HG02642 (cell line): ENCODE measurements at regions not wholly inside any gene's neighbourhood (a gene's known extent, or its start where the extent isn't known, plus 50 kb on each side); places are given as distances from the start of the nearest gene placed in this dataset.
"Not testable (repeated sequence)": the region's sequence is repeated elsewhere in the genome, so short reads cannot be mapped to it uniquely, and the experiment has no call there.

Experiments used
- ATAC-seq: cut with Tn5 transposase; IDR thresholded peaks from one replicate; pipeline ENCODE4 v1.9.1; 2021; ENCODE audit warnings: mild to moderate bottlenecking; ENCODE audit not compliant: unreplicated experiment, poor library complexity

DNA sequence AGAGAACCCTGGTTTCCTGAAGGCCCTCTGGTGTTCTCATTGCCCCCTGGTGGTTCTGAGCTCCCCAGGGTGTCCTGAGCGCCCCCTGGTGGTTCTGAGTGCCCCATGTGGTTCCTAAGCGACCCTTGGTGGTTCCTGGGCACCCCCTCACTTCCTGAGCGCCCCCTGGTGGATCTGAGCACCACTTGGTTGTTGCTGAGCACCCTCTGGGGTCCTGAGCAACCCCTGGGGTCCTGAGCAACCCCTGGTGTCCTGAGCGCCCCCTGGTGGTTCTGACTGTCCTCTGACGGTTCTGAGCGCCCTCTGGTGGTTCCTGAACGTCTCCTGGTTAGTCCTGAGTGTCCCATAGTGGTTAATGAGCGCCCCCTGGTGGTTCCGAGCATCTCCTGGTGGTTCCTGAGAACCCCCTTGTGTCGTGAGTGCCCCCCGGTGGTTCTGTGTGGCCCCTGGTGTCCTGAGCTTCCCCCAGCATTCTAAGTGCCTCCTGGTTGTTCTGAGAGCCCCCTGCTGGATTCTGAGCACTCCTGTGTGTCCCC lies 568.3 kb downstream of the TMEM121 start:
- no peak for ATAC-seq

DNA sequence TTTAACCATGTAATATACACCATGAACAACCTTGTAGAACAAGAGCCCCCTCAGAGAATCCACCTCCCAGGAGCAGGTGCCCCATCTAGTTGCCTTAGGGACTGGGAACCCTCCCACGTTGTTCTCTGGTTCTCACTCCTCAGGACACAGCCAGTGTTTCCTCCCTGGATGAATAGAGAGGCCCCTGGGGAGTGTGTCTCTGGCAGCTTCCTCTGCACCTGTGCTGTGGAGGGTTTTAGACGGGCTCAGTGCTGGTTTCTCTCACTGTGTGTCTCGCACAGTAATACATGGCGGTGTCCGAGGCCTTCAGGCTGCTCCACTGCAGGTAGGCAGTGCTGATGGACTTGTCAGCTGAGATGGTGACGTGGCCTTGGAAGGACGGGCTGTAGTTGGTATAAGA lies 581.3 kb downstream of the TMEM121 start:
- ATAC-seq = no peak

DNA sequence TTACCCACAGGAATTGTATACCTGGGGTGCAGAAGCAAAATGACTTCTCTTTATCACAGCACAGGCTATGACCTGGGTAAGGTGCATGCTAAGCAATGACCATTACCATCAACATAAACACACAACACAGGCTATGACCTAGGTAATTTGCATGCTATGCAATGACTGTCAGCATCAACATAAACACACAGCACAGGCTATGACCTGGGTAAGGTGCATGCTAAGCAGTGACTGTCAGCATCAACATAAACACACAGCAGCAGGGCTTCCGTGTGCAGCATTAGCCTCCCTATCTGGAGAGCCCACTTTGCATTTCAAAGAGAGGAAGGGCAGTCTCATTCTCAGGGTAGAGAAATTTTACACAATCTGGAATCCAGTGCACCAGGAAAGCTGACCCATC lies 583.0 kb downstream of the TMEM121 start:
- ATAC-seq = no peak

DNA sequence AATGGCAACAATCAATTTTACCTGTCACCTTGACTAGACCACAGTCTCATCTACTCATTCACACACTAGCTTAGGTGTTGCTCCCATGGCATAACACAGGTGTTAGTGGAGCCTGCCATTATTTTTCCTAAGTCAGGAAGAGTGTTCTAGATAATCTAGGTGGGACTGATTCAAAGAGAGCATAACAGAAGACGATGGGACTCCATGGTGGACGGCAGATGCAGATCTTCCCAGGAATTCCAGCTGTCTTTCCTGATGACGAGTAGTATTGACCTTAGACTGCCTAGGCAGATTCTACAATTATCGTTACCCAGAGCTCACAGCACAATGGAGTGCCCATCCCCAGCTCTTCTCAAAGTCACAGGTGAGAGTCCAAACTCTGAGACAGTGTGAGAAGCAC lies 589.0 kb downstream of the TMEM121 start:
- no peak for ATAC-seq

DNA sequence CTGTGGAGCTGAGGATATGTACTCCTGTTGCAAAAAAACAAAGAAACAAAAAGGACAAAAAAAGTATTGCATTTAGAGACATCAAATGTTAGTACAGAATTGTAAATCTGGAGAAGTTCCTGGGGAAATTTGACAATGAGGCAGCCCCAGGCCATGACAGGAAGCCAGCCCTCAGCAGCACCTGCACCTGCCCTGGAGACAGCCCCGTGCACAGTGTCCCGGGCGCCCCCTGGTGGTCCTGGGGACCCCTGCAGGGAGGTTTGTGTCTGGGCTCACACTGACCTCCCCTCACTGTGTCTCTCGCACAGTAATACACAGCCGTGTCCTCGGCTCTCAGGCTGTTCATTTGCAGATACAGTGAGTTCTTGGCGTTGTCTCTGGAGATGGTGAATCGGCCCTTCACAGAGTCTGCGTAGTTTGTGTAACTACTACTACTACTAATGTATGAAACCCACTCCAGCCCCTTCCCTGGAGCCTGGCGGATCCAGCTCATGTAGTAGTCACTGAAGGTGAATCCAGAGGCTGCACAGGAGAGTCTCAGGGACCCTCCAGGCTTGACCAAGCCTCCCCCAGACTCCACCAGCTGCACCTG lies 590.1 kb downstream of the TMEM121 start:
- not testable (repeated sequence) for ATAC-seq

DNA sequence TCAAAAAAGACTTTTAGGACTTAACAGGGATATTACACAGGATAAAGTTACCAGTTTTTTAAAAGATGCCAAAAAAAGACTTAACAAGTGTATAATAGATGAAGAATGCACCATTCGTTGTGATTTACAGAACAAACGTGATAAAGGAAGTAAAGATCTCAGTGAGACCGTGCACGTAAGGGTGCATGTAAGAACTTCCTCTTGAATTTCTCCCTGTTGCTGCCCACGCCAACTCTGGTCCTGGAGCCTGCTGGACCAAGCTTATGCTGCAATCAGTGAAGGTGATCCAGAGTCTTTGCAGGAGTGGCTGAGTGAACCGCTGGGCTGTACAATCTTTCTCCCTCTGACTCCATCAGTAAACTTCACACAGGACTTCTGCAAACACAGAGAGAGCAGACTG lies 593.7 kb downstream of the TMEM121 start:
- ATAC-seq = no peak

DNA sequence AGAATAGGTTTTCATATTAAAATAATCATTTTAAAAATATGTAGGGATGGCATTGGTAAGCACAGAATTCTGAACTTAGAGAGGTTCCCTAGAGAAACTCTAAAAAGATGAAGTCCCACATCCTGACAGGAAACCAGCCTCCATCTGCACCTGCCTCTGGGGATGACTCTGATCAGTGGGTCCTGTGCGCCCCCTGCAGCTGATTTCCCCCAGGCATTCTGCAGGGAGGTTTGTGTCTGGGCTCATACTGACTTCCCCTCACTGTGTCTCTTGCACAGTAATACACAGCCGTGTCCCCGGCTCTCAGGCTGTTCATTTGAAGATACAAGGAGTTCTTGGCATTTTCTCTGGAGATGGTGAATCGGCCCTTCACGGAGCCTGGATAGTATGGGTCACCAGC lies 602.9 kb downstream of the TMEM121 start:
- ATAC-seq = no peak

DNA sequence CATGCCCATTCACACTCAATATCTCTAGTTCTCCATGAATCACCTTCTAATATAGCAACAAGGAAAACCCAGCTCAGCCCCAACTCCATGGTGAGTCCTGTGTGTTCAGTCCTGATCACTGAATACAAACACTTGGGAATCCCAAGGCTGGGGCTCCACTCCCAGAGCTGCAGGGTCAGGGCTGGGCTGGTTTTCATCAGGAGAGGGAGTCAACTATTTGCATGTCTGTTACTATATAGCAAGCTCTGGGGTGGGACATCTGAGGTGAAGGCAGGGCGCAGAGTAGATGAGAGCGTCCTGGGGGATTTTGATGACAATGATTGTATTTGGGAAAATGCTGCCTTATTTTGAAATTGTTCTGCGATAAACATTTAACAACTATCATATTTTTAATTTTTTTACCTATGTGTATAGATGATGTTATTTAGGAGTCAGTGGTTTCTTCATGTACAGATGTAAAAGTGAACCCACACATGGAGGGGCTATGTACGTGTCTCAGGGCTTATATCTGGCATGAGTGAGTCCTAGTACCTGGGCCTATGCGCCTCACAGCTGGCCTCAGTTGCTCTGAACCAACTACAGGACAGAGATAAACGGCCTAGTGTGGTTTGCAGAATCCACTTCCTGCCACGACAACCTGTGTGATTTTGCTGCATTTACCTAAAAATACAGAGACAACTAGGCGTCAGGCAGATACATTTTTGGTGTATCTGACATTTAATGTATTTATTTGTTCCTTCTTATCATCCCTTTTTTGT lies 603.7 kb downstream of the TMEM121 start:
- not testable (repeated sequence) for ATAC-seq

DNA sequence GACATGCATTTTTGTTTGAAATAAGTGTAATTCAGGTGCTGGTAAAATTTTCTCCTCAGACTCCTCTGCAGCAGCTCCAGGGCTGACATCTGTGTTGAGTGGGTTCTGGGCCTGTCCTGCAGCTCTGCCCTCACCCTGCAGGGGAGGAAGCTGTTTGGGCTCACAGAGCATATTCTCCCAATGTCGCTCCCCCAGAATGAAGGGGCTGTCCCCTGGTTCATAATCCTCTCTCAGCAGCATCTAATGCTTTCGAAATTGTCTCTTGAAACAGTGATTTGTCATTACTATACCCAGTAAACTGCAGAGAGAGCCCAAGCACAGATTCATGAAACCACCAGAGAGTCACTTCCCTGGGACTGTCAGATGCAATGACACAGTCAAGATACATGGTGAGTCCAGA lies 606.7 kb downstream of the TMEM121 start:
- not testable (repeated sequence) for ATAC-seq

DNA sequence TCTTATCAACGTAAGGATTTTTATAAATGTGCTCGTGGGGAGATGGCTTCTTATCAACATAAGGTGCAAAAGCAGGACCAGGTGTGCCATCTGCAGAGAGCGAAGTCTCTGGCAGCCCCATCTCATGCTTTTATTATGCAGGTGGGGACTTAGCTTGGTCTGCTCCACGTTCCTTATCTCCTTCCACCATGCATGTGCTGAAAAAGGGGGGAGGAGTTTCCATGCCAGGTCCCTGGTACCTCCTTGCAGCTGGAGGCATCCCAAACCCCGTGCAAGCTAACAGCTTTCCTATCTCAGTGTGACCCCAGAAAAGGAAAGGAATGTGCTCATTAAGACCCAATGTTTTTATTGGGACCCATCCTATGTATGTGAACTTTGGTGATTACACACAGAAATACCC lies 608.5 kb downstream of the TMEM121 start:
- ATAC-seq = no peak

DNA sequence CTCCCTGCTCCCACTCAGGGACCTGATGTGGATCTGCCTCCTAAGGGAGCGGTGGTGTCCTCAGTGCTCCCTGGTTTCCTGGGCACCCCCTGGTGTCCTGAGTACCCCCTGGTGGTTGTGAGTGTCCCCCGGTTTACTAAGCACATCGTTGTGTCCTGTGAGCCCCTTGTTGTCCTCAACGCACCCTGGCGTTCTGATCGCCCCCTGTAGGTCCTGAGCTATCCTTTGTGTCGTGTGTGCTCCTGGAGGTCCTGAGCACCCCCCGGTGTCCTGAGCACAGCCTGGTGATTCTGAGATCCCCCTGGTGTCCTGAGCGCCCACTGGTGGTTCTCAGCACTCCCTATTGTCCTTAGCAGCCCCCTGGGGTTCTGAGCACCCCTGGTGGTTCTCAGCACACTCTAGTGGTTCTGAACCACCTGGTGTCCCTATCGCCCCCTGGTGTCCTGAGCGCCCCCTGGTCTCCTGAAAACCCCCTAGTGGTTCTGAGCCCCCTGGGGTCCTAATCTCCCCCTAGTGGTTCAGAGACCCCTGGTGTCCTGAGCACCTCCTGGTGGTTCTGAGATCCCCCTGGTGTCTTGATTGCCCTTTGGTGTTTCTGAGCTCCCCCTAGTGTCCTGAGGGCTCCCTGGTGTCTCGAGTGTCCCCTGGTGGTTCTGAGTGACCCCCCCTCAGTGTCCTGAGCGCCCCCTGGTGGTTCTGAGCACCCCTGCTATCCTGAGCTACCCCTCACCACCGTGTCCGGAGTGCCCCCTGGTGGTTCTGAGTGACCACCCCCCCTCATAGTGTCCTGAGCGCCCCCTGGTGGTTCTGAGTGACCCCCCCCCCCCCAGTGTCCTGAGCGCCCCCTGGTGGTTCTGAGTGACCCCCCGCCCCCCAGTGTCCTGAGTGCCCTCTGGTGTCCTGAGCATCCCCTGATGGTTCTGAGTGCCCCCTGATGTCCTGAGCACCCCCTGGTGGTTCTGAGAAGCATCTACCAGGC lies 615.1 kb downstream of the TMEM121 start:
- ATAC-seq = no peak

DNA sequence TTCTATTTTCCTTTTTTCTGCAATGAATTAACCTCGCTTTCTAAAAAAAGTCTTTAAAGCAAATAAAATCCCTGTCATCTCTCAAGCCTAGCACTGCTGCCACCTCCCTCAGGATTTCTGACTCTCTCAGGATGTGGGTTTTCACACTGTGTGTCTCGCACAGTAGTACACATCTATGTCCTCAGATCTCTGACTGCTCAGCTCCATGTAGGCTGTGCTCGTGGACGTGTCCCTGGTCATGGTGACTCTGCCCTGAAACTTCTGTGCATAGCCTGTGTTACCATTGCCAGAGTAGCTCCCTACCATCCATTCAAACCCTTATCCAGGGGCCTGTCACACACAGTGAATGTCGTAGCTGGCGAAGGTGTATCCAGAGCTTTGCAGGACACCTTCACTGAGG lies 619.3 kb downstream of the TMEM121 start:
- ATAC-seq = not testable (repeated sequence)

DNA sequence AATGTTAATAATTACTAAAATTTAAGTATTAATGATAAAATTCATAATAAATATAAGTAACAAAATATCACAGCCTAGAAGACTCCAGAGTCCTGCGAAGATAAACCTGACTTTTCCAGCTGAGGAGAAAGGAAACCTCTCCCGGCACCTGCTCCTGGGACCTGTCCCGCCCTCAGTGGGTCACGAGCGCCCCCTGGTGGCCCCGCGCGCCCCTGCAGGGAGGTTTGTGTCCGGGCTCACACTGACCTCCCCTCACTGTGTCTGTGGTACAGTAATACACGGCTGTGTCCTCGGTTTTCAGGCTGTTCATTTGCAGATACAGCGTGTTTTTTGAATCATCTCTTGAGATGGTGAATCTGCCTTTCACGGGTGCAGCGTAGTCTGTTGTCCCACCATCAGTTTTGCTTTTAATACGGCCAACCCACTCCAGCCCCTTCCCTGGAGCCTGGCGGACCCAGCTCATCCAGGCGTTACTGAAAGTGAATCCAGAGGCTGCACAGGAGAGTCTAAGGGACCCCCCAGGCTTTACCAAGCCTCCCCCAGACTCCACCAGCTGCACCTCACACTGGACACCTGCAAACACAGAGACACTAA lies 627.1 kb downstream of the TMEM121 start:
- not testable (repeated sequence) for ATAC-seq

DNA sequence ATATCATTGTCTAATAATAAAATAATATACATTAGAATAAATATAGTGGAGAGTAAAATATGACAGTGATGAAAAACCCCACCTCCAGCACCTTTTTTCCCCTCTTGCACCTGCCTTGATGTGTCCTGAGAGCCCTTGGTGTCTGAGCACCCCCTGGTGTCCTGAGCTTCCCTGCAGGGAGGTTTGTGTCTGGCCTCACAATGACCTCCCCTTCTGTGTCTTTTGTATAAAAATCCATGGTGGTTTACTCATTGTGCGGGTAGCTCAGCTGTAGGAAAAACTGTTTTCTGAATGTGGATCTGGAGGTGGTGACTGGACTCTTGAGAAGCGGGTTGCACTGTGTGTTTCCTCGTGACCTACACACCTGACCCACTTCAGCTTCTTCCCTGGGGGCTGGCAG lies 636.9 kb downstream of the TMEM121 start:
- ATAC-seq = no peak

DNA sequence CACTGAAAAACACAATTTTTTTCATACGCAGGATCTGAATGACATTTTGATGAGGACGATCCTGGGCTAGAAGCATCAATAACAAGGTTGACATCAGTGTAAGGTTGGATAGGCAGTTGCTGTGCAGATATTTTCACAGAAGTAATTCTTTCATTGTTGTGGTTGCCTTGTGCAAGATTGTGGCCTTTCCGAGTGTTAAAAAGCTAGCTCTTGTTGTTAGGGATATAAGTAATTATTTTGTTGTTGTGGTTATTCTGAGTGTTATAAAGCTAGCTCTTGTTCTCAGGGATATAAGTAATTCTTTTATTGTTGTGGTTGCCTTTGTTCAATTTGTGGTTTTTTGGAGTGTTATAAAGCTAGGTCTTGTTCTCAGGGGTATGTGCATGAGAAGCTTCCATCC lies 637.4 kb downstream of the TMEM121 start:
- ATAC-seq = not testable (repeated sequence)

DNA sequence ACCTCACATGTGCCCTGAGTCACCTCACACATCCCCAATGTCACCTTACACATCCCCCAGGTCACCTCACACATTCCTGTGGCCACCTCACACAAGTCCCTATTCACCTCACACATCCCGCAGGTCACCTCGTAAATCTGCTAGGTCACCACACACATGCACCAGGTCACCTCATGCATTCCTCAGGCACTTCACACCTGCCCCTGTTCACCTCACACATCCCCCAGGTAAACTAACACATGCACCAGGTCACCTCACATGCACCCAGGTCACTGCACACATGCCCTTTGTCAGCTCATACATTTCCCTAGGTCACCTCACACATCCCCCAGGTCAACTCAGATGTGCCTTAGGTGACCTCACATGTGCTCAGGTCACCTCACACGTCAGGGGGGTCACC lies 639.8 kb downstream of the TMEM121 start:
- no peak for ATAC-seq

DNA sequence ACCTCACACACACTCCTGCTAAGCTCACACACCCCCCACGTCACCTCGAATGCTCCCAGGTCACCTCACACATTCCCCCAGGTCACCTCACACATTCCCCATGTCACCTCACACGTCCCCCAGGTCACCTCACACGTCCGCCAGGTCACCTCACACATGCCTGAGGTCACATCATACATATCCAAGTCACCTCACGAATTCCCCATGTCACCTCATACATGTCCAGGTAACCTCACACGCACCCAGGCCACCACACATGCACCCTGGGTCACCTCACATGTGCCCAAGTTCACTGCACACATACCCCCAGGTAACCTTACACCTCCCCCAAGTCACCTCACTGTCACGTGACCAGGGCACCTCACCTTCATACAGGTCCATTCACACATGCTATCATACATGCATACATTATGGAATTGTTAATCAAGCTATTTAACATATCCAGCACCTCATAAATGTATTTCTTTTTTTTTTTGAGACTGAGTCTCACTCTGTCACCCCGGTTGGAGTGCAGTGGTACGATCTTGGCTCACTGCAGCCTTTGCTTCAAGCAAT lies 640.3 kb downstream of the TMEM121 start:
- no peak for ATAC-seq

DNA sequence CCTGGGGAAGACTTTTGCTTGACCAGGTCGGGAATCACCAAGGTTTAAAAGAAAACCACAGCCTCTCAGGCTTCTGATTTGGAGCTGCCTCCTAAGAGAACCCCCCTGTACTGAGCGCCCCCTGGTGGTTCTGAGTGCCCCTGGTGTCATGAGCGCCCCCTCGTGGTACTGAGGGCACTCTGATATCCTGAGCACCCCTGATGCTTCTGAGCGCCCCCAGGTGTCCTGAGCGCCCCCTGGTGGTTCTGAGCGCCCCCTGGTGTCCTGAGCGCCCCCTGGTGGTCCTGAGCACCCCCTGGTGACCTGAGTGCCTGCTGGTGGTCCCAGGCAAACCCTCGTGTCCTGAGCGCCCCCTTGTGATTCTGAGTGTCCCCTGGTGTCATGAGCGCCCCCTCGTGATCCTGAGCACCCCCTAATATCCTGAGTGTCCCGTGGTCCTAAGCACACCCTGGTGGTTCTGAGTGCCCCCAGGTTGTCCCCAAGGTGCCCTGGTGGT lies 643.8 kb downstream of the TMEM121 start:
- ATAC-seq = not testable (repeated sequence)

DNA sequence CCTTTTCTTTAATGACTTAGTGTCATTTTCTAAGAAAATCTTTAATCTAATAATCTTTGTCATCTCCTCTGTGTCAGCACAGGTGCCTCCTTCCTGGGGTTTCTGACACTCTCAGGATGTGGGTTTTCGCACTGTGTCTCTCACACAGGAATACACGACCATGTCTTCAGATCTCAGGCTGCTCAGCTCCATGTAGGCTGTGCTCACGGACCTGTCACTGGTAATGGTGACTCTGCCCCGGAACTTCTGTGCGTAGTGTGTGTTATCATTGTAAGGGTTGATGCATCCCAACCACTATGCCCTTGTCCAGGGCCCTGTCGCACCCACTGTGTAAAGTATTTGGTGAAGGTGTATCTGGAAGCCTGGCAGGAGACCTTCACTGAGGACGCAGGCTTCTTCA lies 647.8 kb downstream of the TMEM121 start:
- ATAC-seq = no peak
